ENCODE measurements at regions not wholly inside any gene's neighbourhood (a gene's known extent, or its start where the extent isn't known, plus 50 kb on each side); places are given as distances from the start of the nearest gene placed in this dataset.
"Not testable (repeated sequence)": the region's sequence is repeated elsewhere in the genome, so short reads cannot be mapped to it uniquely, and the experiment has no call there.

- DNase-seq; H3K4me1 ChIP-seq; H3K36me3 ChIP-seq; H3K27ac ChIP-seq; intact Hi-C loops (cut with DNase I; ENCODE audit: low total_unique reads); H3K27me3 ChIP-seq (replicated peaks in 1 of 7); H3K4me3 ChIP-seq: not testable (repeated sequence)
- peaks cover 7 to 39% (median 29%) of the 10 kb centered on the region in 8 donors for H3K9me3 ChIP-seq
- 82 to 86% (median 83%) methylated on average over 19 of the region's 19 CpGs for WGBS, 5 donors
These were observed 2730.6 kb downstream of the RPIA start for GRCh38 chr2:91422102-91422501.

DNA sequence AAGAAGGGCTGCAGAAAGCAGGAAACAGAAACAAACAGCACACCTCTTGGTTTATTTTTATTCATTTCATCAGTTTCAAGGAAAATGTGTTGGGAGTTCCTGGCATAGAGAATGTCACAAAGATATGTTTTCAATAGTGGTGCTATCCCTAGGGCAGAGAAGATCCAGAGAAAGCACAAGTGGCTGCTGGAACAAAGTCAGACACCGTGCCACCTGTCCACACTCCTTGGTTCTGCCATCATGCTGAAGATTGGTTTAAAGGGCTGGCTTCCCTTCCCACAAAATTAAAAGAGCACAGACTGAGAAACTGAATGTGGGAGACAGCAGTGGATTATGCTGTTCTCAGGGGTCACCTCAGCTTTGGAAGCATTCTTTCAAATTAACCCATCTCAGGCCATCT, 2735.7 kb downstream of the RPIA start:
- H3K4me3 ChIP-seq, DNase-seq: not testable (repeated sequence)
- WGBS, 5 donors = 58 to 66% (median 62%) methylated on average over 1 of the region's 1 CpG

GRCh38 chr2:91441932-91442245, 2750.4 kb downstream of the RPIA start:
- H3K36me3 ChIP-seq; intact Hi-C loops (cut with DNase I; ENCODE audit: low total_unique reads); H3K27ac ChIP-seq: not testable (repeated sequence)
- H3K27me3 ChIP-seq (replicated peaks in 1 of 7) = peaks cover 12 to 64% (median 36%) of the 10 kb centered on the region in 7 donors
- DNase-seq = peak; percentile 76
- peaks cover 0 to 23% (median under 1%) of the 10 kb centered on the region in 8 donors for H3K9me3 ChIP-seq
- H3K4me3 ChIP-seq = peak overlapping the region; percentile 12 to 33 (median 21)
- peaks cover 9 to 14% (median 13%) of the 10 kb centered on the region in 6 donors for H3K4me1 ChIP-seq
- 5 to 18% (median 11%) methylated on average over 29 of the region's 29 CpGs for whole genome bisulfite sequencing, 5 donors

More for the DNA sequence above, 2735.7 kb downstream of the RPIA start:
- H3K4me1 ChIP-seq; H3K27ac ChIP-seq; intact Hi-C loops (cut with DNase I; ENCODE audit: low total_unique reads); H3K36me3 ChIP-seq: not testable (repeated sequence)
- Histone ChIP-seq H3K9me3 (peaks cover 0 to 23% (median 14%) of the 10 kb centered on the region in 8 donors), H3K27me3 (replicated peaks in 1 of 7) (peaks cover 0 to 14% (median 0%) of the 10 kb centered on the region in 7 donors)

- WGBS, 5 donors = 4 to 13% (median 7%) methylated on average over 82 of the region's 82 CpGs
- H3K36me3 ChIP-seq = no peaks in the 10 kb centered on the region
- TF ChIP-seq POLR2A (IDR thresholded peaks at IDR 0.05) = no peak
- no peak for TF ChIP-seq POLR2AphosphoS5 (IDR thresholded peaks at IDR 0.05)
- no peak for TF ChIP-seq CTCF (IDR thresholded peaks at IDR 0.05 in 8 of 11, conservative IDR thresholded peaks at IDR 0.05 in 3 of 11)
- H3K27ac ChIP-seq = no peak overlapping the region
- peaks cover 0 to 24% (median 1%) of the 10 kb centered on the region in 8 donors for H3K9me3 ChIP-seq
- peak; percentile 80 for DNase-seq
- H3K4me3 ChIP-seq = peak overlapping the region; percentile 12 to 33 (median 21)
- intact Hi-C loops (cut with DNase I; ENCODE audit: low total_unique reads) = no loop called here
- H3K4me1 ChIP-seq = peaks cover 9 to 14% (median 13%) of the 10 kb centered on the region in 6 donors
- peaks cover 12 to 60% (median 33%) of the 10 kb centered on the region in 7 donors for H3K27me3 ChIP-seq (replicated peaks in 1 of 7)
These were observed 2750.9 kb downstream of the RPIA start for GRCh38 chr2:91442246-91442905.

GRCh38 chr2:91442906-91443729, 2751.6 kb downstream of the RPIA start:
- intact Hi-C loops (cut with DNase I; ENCODE audit: low total_unique reads); H3K36me3 ChIP-seq; H3K27ac ChIP-seq: not testable (repeated sequence)
- Histone ChIP-seq H3K27me3 (replicated peaks in 1 of 7) (peaks cover 12 to 62% (median 33%) of the 10 kb centered on the region in 7 donors), H3K9me3 (peaks cover 0 to 24% (median 1%) of the 10 kb centered on the region in 8 donors), H3K4me1 (peaks cover 9 to 14% (median 13%) of the 10 kb centered on the region in 6 donors), H3K4me3 (peak overlapping the region; percentile 9 to 33 (median 21))
- 9 to 24% (median 14%) methylated on average over 43 to 51 of the region's 69 CpGs for WGBS, 5 donors
- peak; percentile 73 for DNase-seq

DNA sequence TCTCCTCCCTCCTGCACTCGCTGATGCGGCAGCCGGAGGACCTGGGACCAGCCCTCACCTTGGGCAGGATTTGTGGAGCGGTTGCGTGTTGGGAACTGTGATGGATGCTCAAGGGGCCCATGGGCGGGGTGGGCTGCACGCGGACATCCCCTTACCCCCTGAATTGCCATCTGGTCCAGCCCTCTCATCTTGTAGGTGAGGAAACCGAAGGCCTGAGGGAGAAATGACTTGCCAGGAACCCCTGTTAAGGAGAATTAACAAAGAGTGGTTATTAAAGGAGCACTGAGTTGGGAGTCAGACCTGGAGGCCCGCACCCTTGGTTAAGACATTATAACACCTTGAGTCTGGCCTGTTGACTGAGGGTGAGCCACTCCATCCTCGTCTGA, 2752.2 kb downstream of the RPIA start:
- 57 to 72% (median 69%) methylated on average over 7 to 10 of the region's 11 CpGs for WGBS, 5 donors
- H3K27ac ChIP-seq; H3K4me3 ChIP-seq; H3K36me3 ChIP-seq; intact Hi-C loops (cut with DNase I; ENCODE audit: low total_unique reads): not testable (repeated sequence)
- Histone ChIP-seq H3K4me1 (peaks cover 9 to 14% (median 13%) of the 10 kb centered on the region in 6 donors), H3K27me3 (replicated peaks in 1 of 7) (peaks cover 12 to 62% (median 33%) of the 10 kb centered on the region in 7 donors), H3K9me3 (peaks cover 0 to 24% (median 1%) of the 10 kb centered on the region in 8 donors)
- DNase-seq = peak; percentile 73

DNA sequence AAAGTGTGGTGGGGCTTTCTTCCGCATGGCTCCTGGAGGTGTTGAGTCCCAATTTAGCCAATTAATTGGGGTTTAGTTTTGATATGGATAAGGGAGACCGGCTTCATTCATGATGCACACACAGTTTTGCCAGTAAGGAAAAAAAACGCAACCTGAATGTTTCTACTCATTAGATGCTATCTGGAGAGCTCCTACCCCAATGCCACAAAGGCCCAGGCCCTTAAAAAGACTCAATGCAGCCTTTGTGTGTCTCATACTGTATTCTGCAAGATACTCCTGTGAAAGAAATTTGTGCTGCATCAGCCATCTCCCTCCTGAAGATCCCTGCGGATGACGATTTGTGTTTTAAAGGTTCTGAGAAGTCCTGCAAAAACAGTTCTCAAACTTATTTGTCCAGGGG, 2754.2 kb downstream of the RPIA start:
- intact Hi-C loops (cut with DNase I; ENCODE audit: low total_unique reads); DNase-seq; H3K4me3 ChIP-seq; H3K27ac ChIP-seq; H3K36me3 ChIP-seq: not testable (repeated sequence)
- 83 to 91% (median 88%) methylated on average over 4 of the region's 5 CpGs for WGBS, 5 donors
- H3K9me3 ChIP-seq = peaks cover 0 to 24% (median 1%) of the 10 kb centered on the region in 8 donors
- H3K27me3 ChIP-seq (replicated peaks in 1 of 7) = peaks cover 8 to 48% (median 22%) of the 10 kb centered on the region in 7 donors
- peaks cover 9 to 14% (median 13%) of the 10 kb centered on the region in 6 donors for H3K4me1 ChIP-seq

DNA sequence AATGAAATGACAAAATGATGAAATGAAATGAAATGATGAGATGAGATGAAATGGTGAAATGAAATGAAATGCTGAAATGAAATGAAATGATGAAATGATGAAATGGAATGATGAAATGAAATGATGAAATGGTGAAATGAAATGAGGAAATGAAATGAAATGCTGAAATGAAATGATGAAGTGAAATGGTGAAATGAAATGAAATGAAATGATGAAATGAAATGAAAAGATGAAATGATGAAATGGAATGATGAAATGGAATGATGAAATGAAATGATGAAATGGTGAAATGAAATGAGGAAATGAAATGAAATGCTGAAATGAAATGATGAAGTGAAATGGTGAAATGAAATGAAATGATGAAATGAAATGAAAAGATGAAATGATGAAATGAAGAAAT, 2755.0 kb downstream of the RPIA start:
- intact Hi-C loops (cut with DNase I; ENCODE audit: low total_unique reads); H3K4me3 ChIP-seq; DNase-seq; H3K36me3 ChIP-seq; H3K27ac ChIP-seq: not testable (repeated sequence)
- peaks cover 8 to 50% (median 22%) of the 10 kb centered on the region in 7 donors for H3K27me3 ChIP-seq (replicated peaks in 1 of 7)
- peaks cover 9 to 14% (median 13%) of the 10 kb centered on the region in 6 donors for H3K4me1 ChIP-seq
- H3K9me3 ChIP-seq = peaks cover 0 to 30% (median 1%) of the 10 kb centered on the region in 8 donors

DNA sequence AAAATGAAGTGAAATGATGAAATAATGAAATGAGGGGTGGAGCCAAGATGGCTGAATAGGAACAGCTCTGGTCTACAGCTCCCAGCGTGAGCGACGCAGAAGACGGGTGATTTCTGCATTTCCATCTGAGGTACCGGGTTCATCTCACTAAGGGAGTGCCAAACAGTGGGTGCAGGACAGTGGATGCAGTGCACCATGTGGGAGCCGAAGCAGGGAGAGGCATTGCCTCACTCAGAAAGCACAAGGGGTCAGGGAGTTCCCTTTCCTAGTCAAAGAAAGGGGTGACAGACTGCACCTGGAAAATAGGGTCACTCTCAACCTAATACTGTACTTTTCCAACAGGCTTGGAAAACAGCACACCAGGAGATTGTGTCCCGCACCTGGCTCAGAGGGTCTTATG, 2755.4 kb downstream of the RPIA start:
- Histone ChIP-seq H3K4me1 (peaks cover 8 to 12% (median 11%) of the 10 kb centered on the region in 6 donors), H3K27me3 (replicated peaks in 1 of 7) (peaks cover 8 to 50% (median 20%) of the 10 kb centered on the region in 7 donors), H3K9me3 (peaks cover 0 to 30% (median 1%) of the 10 kb centered on the region in 8 donors)
- H3K27ac ChIP-seq; DNase-seq; H3K36me3 ChIP-seq; H3K4me3 ChIP-seq; intact Hi-C loops (cut with DNase I; ENCODE audit: low total_unique reads): not testable (repeated sequence)
- 88 to 92% (median 92%) methylated on average over 6 of the region's 7 CpGs for WGBS, 5 donors
